GM18498 (cell line): ENCODE measurements at regions not wholly inside any gene's neighbourhood (a gene's known extent, or its start where the extent isn't known, plus 50 kb on each side); places are given as distances from the start of the nearest gene placed in this dataset.

Experiments used
- ATAC-seq: cut with Tn5 transposase; IDR thresholded peaks from one replicate; pipeline ENCODE4 v1.9.1; 2021; ENCODE audit warnings: mild to moderate bottlenecking, moderate library complexity; ENCODE audit not compliant: unreplicated experiment

GRCh38 chr2:7974936-7975335, 706.9 kb upstream of the ID2 start:
- ATAC-seq, result no peak

- no peak for ATAC-seq
Measured at GRCh38 chr2:7976206-7976605, 705.6 kb upstream of the ID2 start.

DNA sequence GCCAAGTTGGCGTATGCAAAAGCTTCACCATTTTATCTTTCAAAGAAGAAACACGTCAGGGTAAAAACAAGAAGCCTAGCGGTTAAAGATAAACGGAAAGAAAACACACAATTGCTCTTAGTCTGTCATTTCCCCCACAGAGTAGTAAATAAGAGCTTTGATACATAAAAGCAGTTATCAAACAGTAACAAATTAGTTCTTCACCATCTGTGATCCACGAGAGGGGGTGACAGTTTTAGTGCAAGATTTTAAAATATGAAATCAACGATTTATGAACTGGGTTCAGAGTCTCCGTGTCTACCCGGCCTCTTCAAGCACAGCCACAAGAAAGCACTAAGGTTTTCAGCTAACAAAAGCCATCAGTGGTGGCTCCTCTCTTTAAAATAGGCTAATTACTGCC, 703.9 kb upstream of the ID2 start:
- no peak for ATAC-seq

- ATAC-seq, result no peak
Measured at GRCh38 chr2:7982054-7982453, 699.8 kb upstream of the ID2 start.

DNA sequence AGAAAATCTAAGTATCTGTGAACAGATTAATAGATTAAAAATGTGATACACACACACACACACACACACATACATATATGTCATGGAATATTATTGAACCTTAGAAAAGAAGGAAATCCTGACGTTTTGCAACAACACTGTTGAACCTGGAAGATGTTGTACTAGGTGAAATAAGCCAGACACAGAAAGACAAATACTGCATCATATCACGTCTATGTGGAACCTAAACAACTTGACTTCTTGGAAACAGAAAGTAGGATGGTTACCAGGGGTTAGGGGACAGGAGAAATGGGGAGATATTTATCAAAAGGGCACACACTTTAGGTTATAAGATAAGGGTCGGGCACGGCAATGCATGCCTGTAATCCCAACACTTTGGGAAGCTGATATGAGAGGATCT, 698.4 kb upstream of the ID2 start:
- ATAC-seq, result no peak

GRCh38 chr2:7983912-7984311, 697.9 kb upstream of the ID2 start:
- ATAC-seq, result no peak

DNA sequence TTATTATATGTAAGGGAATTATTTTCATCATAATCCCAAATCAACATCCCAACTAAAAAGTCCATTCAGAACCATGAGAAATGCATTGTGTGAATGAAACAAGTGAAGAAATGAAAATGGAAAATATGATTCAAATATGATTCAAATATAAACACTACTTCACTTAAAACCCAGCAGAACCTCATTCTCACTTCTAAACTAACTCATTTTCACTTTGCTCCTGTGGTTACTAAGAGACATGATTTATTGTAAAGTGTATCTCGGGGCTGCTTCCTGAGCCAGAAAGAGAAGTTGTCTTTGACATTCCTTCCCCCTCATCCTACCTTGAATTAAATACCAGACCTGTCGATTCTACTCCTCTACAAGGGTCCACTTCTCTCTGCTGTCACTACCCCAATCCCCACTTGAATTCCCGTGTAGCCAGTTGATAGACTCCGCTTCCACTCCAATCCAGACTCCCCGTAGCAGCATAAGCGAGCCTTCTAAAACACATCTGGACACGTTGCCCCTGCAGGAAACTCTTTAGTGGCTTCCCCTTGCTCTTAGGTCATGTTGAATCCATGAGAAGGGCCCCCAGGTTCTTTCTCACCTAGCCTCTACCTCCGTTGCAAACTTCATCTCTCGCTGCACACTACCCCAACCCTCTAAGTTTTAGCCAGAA, 697.0 kb upstream of the ID2 start:
- ATAC-seq, result peak; percentile 65

- ATAC-seq, result no peak
Measured at GRCh38 chr2:7986431-7986830, 695.4 kb upstream of the ID2 start.

- ATAC-seq, result no peak
Measured at GRCh38 chr2:7987992-7988391, 693.9 kb upstream of the ID2 start.

DNA sequence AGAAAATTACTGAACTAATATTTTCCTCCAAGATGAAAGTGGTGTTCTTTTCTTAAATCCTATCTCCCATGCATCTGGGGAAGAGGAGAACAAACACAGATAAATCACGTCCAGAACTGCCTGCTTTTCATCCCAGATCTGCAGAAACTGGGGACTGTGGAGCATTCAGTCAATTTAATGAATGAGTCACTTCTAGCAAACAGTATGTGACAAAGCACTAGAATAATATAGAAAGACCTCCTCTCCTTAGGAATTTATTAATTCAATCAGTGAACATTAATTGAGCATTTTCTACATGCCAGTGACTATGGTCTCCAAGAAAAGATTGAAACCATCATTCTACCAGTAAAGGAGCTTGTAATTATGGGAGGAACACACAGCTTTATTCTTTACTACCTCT, 693.4 kb upstream of the ID2 start:
- no peak for ATAC-seq

DNA sequence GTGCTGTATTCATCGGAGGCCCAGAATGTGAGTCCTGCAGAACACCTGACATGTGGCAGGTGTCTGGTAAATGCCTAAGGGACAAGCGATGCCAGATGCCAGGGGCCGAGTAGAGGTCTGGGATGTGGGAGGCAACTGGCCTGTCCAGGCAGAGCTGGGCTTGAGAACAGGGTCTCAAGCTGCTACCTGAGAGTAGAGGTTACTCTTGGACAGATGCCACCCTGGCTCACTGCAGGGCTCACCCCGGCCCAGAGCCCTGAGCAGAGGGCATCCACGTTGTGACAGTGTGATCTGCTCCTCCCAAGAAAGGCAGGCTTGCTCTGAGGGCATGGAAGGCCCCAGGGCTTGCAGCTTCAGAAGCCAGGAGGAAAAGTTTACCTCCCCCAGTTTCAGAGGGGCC, 692.0 kb upstream of the ID2 start:
- no peak for ATAC-seq

- ATAC-seq, result no peak
Measured at GRCh38 chr2:7992612-7993602, 688.9 kb upstream of the ID2 start.

DNA sequence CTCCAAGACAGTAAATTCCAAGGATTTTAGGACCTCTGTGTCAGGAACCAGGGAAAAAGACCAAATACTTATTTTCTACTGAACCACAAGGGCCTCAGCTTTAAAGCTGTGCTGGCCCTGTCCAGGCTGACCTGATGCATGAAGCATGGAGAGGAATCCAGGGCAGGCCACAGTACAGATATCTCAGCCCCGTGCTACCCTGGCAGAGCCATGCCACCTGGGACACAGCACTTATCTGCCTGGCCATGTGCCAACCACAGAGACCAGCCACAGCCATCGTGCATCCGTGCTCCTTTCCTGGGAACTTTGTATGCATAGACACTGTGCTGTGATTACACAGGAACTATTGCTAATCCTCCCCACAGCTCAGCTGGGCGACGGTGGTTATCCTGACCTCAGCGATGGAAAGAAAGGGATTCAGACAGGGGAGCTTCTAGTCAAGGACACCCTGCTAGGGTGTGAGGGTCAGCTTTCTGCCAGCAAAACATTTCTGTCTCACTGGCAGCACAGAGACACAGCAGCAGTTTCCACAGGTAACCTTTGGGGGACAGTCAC, 687.4 kb upstream of the ID2 start:
- ATAC-seq, result no peak

DNA sequence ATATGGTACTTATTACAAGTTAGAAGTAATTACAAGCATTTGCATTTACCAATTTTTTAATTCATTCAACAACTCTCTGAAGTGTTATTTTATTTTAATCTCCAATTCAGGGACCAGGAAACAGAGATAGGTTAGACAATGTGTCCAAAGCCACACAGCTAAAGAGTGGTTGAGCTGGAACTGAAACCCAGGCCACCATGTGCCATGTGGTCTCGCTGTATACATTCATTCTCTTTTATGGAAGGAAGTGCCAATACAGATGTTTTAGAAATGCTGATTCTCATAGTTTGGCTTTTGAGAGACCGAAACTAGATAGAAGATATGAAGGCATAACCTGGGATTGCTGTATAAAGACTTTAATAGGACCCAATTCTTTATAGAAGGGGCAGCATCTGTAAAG, 684.6 kb upstream of the ID2 start:
- ATAC-seq, result peak; percentile 53

- ATAC-seq, result no peak
Measured at GRCh38 chr2:7999683-8000476, 682.0 kb upstream of the ID2 start.

DNA sequence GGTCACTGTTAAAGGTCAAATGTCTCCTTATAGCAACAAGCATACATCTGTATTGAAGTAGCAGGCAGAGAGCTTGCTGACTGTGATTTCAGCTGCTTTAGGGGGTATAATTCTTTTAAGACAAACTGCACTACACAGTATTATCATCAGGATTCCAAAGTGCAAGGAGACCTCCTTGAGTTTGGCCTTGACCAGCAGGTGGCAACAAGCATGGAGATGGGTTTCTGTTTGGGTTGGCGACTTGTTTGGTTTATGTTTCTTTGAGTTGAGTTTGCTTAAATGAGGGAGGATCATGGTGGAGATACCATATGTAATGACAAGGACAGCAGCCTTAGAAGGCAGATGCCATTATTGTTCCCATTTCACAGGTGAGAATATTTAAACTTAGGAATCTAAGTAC, 681.0 kb upstream of the ID2 start:
- ATAC-seq, result no peak

GRCh38 chr2:8002765-8003393, 679.0 kb upstream of the ID2 start:
- ATAC-seq, result no peak

GRCh38 chr2:8003462-8004075, 678.3 kb upstream of the ID2 start:
- no peak for ATAC-seq

DNA sequence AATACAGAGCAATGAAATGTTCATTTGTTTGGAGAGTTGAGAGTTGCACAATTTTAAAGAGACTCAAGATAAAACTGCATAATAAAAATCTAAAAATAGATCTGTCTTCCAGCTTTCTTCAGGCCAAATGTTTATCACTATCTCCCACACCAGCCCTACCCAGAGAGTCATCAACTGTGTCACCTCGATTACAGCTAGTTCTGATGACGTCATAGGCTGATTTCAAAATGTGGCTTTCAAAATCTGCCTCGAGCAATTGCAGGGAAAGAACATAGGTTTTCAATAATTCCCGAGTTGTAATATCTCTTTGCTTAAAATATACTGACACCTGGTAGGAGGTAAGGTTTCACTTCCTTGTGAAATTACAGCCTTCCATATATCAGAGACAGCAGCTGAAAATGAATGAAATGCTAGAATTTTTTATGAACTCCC, 677.6 kb upstream of the ID2 start:
- ATAC-seq, result no peak

DNA sequence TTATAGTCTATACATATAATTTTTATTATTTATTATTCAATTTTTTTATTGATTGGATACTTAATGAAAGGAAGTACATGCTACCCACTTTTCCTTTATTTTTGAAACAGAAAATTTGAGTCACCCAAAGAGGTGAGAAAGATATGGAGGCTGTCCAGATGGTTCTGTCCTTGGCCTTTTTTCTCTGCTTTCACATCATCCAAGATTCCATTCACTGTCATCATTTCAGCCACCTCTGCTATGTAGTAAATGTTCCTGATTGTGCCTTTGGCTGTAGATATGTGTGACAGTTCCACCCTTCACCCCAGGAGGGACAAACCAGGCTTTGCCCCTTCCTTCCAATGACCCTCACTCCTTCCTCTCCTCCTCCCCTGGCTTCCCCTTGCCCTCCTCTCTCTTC, 675.7 kb upstream of the ID2 start:
- ATAC-seq, result no peak
